GM10248 (cell line): ENCODE measurements at regions not wholly inside any gene's neighbourhood (a gene's known extent, or its start where the extent isn't known, plus 50 kb on each side); places are given as distances from the start of the nearest gene placed in this dataset.

ENCODE experiments used
- CTCF ChIA-PET: fragments of 300-600 bp; sonication (Branson Sonifier 250); formaldehyde crosslinking; extraction: SDS; loops from one replicate; lab custom pipeline; 2021; ENCODE audit warnings: antibody characterized with exemption; lab: Yijun Ruan, JAX
- POLR2A ChIA-PET: fragments of 350-650 bp; sonication (Branson Sonifier 250); formaldehyde crosslinking; extraction: SDS; loops from one replicate; lab custom pipeline; 2020; ENCODE audit warnings: antibody characterized with exemption; lab: Yijun Ruan, JAX
- DNase-seq: peaks from one replicate; pipeline ENCODE4 v3.0.0; 2012; ENCODE audit errors: extremely low spot score
- TF ChIP-seq, protein P1 (sequence below): IDR thresholded peaks from 2 replicates; pipeline ENCODE4 v1.5.1; 2012; ENCODE audit warnings: mild to moderate bottlenecking, low read depth; ENCODE audit errors: extremely low read depth, missing control alignments, control extremely low read depth

DNA sequence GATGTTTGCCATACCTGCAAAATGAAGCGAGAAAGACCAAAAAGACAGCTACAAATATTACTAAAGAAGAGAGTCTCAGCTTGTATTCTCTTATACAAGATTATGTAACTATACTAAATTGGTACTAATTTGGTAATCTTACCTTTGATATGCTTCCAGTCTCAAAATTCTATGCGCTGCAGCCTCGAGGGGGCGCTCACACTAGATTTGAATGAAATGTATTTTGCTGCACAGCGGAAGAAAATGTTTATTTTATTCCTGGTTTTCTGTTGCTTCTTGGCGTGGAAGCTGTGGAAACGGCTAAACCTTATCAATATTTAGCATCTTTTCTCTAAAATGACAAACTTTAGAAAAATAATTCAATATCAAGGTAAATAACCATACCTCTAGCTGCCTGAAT lies 267.0 kb upstream of the NUDT12 start:
- TF ChIP-seq, protein P1, sequence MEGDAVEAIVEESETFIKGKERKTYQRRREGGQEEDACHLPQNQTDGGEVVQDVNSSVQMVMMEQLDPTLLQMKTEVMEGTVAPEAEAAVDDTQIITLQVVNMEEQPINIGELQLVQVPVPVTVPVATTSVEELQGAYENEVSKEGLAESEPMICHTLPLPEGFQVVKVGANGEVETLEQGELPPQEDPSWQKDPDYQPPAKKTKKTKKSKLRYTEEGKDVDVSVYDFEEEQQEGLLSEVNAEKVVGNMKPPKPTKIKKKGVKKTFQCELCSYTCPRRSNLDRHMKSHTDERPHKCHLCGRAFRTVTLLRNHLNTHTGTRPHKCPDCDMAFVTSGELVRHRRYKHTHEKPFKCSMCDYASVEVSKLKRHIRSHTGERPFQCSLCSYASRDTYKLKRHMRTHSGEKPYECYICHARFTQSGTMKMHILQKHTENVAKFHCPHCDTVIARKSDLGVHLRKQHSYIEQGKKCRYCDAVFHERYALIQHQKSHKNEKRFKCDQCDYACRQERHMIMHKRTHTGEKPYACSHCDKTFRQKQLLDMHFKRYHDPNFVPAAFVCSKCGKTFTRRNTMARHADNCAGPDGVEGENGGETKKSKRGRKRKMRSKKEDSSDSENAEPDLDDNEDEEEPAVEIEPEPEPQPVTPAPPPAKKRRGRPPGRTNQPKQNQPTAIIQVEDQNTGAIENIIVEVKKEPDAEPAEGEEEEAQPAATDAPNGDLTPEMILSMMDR, result peak; percentile 36
- ChIA-PET POLR2A (no interaction called here), CTCF (interaction anchor here (0.8 to 2.6 kb wide), 8 partner anchors 12 to 349 kb away, joined by 3 to 7 read pairs (median 4); no protein-coding TSS in a partner anchor)
- DNase-seq, result no peak

DNA sequence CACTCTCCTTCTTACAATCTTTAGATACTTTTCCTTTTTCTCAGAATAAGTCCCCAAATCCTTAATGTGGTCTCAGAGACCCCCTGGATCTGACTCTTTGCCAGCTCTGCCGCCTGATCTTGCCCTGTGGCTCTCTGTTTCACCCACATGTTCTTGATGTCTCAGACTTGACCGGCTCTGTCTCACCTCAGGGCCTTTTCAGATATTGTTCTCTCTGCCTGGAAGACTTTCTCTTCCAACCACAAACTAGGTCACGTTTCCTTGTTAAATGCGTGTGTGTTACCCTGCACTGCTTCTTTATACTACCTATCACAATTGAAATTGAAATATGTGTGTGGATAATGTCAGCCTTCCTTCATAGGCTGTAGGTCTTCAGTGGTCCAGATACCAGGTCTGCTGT lies 265.4 kb upstream of the NUDT12 start:
- ChIA-PET CTCF (no interaction called here), POLR2A (no interaction called here)
- TF ChIP-seq, protein P1, result no peak
- DNase-seq, result no peak

DNA sequence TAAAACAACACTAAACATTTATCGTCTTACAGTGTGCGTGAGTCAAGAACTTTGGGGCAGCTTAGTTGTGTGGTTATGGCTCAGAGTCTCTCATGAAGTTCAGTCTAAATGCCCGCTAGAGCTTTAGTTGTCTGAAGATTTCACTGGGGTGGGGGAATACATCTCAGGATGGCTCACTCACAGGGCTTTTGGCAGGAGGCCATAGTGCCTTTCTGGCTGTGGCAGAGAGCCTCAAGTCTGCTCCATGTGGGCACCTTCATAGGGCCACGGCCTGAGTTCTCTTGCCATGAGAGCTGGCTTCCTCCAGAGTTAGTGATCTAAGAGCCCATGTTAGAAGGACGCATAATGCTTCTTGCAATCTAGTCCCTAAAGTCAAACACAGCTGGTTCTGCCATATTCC lies 258.8 kb upstream of the NUDT12 start:
- CTCF ChIA-PET, result interaction anchor here (1.1 to 1.7 kb wide), 2 partner anchors 12 to 13 kb away, joined by 4 read pairs; no protein-coding TSS in a partner anchor
- POLR2A ChIA-PET, result no interaction called here
- TF ChIP-seq, protein P1, result no peak
- DNase-seq, result no peak

DNA sequence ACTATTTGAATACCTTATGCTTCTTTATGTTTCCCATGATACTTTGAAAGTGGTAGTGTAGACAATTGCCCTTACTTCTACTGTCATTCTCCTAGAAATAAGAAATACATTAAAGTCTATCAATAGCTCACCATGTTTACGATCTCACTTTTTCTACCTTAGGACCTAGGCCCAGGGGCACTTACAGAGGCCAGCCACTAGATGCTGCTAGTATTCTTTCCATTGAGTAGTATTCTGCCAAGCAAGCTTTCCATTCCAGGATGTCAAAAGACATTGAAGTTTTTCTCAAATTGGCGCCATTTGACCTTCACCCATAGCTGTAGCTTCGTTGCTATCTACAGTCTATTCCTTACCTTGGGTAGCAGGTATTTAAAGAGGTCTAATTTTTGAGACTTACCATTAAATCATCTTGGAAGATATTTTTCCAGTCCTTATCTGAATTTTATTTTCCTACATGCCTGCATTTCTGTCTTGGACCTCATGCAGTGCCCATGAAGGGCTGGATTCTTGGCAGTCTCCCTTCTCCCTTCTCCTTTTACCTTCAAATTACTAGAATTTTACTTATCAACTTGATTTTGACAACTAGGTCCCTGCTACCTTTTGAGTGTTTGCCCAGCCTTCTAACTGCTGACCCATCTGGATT lies 246.0 kb upstream of the NUDT12 start:
- CTCF ChIA-PET, result interaction anchor here (1.1 to 4.8 kb wide), 11 partner anchors 9 to 604 kb away, joined by 3 to 26 read pairs (median 6); no protein-coding TSS in a partner anchor
- peak; percentile 32 for DNase-seq
- TF ChIP-seq, protein P1, result peak; percentile 92
- POLR2A ChIA-PET, result no interaction called here

DNA sequence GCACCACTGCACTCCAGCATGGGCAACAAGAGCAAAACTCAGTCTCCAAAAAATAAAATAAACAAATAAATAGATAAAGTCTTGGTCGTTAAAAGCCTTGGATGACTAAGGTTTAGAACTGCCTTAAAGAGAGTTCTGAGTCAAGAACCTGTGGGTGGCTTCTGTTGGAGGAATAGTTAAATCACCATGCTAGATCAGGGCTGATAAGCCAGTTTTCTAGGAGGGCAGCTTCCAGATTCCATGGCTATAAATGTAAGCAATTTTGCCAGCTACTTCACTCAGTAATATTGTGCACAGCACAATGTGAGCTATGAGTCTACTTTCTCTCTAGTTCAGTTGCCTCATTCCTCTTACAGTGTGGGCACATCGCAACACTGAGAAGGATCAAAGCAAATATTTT lies 242.1 kb upstream of the NUDT12 start:
- ChIA-PET POLR2A (interaction anchor here (0.6 kb wide), 1 partner anchor 1811 kb away, joined by 3 read pairs; no protein-coding TSS in a partner anchor), CTCF (interaction anchor here (2.8 kb wide), 1 partner anchor 11 kb away, joined by 10 read pairs; no protein-coding TSS in a partner anchor)
- TF ChIP-seq, protein P1, result no peak
- no peak for DNase-seq

DNA sequence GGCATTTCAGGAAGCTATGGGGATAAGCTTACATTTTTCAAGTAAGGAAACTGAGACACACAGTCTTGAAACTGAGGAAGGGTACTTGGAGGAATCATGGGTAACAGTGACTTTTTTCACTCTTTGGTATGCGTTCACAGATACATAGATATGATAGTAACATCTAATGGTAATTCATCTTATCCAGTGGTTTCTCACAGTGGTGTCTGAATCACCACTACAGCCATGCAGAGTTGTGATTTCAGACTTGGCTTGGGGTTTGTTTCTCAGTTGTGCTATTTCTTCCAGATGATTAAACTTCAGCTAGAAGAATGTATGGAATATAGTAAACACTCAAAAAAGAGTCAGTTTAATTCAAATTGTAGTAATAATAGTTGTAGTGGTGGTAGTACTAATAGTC lies 239.1 kb upstream of the NUDT12 start:
- TF ChIP-seq, protein P1, result no peak
- no peak for DNase-seq
- ChIA-PET POLR2A (no interaction called here), CTCF (interaction anchor here (2.3 kb wide), 1 partner anchor 8 kb away, joined by 7 read pairs; no protein-coding TSS in a partner anchor)
